Mucosa of descending colon (tissue), 3 donors: ENCODE measurements at regions not wholly inside any gene's neighbourhood (a gene's known extent, or its start where the extent isn't known, plus 50 kb on each side); places are given as distances from the start of the nearest gene placed in this dataset.

ENCODE experiments used
- ATAC-seq: fragments of 200-7000 bp; cut with Tn5 transposase; one replicate; pipeline ENCODE4 v1.9.1; 2020; ENCODE audit warnings: mild to moderate bottlenecking, moderate library complexity
- DNase-seq, 3 donors: peaks; one replicate each; pipeline ENCODE4 v3.0.0-alpha.2; 2020
- H3K36me3 ChIP-seq: fragments of 200-600 bp; one replicate; pipeline ENCODE4 v1.8.0; 2021; ENCODE audit warnings: low read depth, mild to moderate bottlenecking
- H3K4me1 ChIP-seq: fragments of 200-600 bp; one replicate; pipeline ENCODE4 v1.8.0; 2021; ENCODE audit warnings: low read depth, mild to moderate bottlenecking
- H3K4me3 ChIP-seq: fragments of 200-600 bp; one replicate; pipeline ENCODE4 v1.8.0; 2021; ENCODE audit warnings: mild to moderate bottlenecking
- H3K9me3 ChIP-seq: fragments of 200-600 bp; one replicate; pipeline ENCODE4 v1.8.0; 2021; ENCODE audit warnings: mild to moderate bottlenecking
- intact Hi-C, 2 donors: fragments of 100-400 bp; cut with DNase I in 1 of 2; cut with micrococcal nuclease in 1 of 2; formaldehyde crosslinking; loops; one replicate each; pipeline versions ENCODE4 v1.11.0 to v1.11.1; 2022; cut with DNase I, micrococcal nuclease
- TF ChIP-seq, protein P1 (sequence below): fragments of 200-600 bp; IDR thresholded peaks from one replicate; pipeline ENCODE4 v1.8.0; 2022; ENCODE audit warnings: antibody characterized with exemption, mild to moderate bottlenecking
- donor health status: DM: no; HTN: no; CAD: no; lungs with moderate emphysema.
- donor health status: DM: no; HTN: no; CAD: no.
- donor health status: DM: no; HTN: yes; CAD: no.

DNA sequence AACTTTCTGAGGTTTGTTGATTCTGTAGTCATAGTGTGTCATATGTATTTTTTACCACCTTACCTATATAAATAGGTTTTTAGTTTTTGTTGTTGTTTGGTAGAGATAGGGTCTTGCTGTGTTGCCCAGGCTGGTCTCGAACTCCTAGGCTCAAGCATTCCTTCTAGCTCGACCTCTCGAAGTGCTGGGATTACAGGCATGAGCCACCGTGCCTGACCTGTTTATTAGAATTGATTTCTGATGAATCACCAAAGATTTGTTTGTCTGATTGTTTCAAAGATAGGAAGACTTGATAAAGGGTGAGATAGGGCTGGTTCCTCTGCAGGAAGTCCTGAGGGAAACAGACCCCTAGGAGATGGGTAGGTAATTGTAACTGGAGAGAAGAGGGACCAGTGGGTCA, 481.6 kb downstream of the PCNX1 start:
- H3K4me3 ChIP-seq, result no peak overlapping the region
- intact Hi-C loops, result no loop called here

DNA sequence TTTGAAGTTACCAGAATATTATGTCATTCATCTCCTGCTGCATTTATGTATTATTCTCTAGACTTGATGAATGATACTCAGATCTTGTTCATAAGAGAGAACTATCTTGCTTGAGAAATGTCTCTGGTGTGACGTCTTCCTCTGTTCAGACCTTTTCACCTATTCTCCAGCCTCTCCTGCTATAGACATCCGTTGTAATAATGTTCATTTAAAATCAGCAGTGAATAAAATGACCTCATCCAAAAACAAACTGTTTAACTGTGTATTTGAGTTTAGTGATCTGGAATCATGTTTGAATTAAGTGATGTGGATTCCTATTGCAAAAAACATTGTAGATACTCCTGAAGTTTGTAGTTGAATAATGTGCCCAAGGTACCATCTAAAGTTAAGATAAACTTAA, 487.1 kb downstream of the PCNX1 start:
- DNase-seq, result no peak
- intact Hi-C loops, result no loop called here
- no peak for ATAC-seq
- no peaks in the 10 kb centered on the region for H3K9me3 ChIP-seq
- TF ChIP-seq, protein P1, sequence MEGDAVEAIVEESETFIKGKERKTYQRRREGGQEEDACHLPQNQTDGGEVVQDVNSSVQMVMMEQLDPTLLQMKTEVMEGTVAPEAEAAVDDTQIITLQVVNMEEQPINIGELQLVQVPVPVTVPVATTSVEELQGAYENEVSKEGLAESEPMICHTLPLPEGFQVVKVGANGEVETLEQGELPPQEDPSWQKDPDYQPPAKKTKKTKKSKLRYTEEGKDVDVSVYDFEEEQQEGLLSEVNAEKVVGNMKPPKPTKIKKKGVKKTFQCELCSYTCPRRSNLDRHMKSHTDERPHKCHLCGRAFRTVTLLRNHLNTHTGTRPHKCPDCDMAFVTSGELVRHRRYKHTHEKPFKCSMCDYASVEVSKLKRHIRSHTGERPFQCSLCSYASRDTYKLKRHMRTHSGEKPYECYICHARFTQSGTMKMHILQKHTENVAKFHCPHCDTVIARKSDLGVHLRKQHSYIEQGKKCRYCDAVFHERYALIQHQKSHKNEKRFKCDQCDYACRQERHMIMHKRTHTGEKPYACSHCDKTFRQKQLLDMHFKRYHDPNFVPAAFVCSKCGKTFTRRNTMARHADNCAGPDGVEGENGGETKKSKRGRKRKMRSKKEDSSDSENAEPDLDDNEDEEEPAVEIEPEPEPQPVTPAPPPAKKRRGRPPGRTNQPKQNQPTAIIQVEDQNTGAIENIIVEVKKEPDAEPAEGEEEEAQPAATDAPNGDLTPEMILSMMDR, result no peak
- no peaks in the 10 kb centered on the region for H3K36me3 ChIP-seq
- no peaks in the 10 kb centered on the region for H3K4me1 ChIP-seq
- no peak overlapping the region for H3K4me3 ChIP-seq

More for the DNA sequence above, 481.6 kb downstream of the PCNX1 start:
- peaks cover 5% of the 10 kb centered on the region for H3K4me1 ChIP-seq
- no peak for ATAC-seq
- no peaks in the 10 kb centered on the region for H3K36me3 ChIP-seq
- H3K9me3 ChIP-seq, result no peaks in the 10 kb centered on the region
- no peak for DNase-seq
- TF ChIP-seq, protein P1, result no peak

DNA sequence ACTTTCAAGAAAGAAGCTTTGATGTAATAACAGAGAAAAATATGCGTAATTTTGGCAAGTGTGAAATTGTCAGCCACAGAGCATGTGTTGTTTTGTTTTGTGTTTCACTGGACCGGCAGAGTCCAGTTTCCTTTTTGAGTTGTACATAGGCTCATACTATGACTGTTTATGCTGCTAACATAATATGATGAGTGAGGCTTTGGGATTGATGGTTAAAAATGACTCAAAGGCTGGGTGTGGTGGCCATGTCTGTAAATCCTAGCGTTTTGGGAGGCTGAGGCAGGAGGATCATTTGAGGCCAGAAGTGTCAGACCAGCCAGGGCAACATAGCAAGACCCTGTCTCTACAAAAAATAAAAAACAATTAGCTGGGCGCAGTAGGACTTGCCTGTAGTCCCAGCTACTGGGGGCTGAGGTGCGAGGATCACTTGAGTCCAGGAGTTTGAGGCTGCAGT, 487.9 kb downstream of the PCNX1 start:
- no peak overlapping the region for H3K4me3 ChIP-seq
- intact Hi-C loops, result no loop called here
- no peaks in the 10 kb centered on the region for H3K4me1 ChIP-seq
- no peaks in the 10 kb centered on the region for H3K36me3 ChIP-seq
- ATAC-seq (no peak), DNase-seq (no peak)
- TF ChIP-seq, protein P1, result no peak
- no peaks in the 10 kb centered on the region for H3K9me3 ChIP-seq

DNA sequence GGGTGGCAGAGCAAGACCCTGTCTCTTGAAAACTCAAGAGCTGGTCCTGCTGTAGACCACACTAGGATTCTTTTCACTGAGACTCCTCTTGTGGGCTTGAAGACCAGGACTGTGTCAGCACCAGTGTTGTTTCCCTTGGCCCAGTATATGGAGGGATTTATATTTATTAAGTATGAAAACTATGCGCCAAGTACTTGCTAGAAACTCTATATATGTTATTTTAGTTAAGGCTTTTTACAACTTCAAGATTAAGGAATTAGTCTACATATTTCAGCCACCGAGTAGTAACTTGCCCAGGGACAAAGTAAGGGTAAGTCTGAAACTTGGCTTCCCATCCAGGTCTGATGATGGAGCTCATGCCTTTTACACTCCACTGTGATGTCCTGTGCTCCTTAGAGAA, 488.4 kb downstream of the PCNX1 start:
- H3K36me3 ChIP-seq, result no peaks in the 10 kb centered on the region
- TF ChIP-seq, protein P1, result no peak
- intact Hi-C loops, result no loop called here
- DNase-seq (no peak), ATAC-seq (no peak)
- H3K9me3 ChIP-seq, result no peaks in the 10 kb centered on the region
- no peaks in the 10 kb centered on the region for H3K4me1 ChIP-seq
- no peak overlapping the region for H3K4me3 ChIP-seq

DNA sequence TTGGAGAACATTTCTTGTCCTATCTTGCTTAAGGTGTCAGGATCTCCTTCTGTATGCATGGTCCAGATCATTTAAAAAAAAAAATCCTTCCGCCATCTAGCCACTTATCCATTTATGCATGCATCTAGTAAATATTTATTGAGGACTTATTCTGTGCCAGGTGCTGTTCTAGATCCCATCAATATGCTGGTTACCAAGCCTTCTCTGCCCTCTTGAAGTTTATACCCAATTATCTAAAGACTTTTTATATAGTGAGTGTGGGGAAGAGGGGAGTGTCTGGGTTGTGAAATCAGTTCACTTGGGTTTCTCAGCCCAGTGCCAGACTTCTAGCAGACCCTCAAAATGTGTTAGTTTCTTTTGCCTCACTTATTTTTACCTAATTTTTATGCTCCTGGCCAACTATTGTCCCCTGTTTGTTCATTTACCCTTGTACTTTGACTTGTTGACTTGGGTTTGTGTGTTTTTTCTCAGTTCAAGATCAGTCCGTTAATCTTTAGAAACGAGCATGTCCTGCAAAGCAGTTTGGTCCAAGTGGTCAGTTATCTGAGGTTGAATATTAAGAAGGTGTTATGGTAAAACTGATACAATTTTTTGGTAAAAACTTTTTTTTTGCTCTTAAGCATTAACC, 488.9 kb downstream of the PCNX1 start:
- DNase-seq (no peak), ATAC-seq (no peak)
- Histone ChIP-seq H3K9me3 (no peaks in the 10 kb centered on the region), H3K4me3 (no peak overlapping the region), H3K4me1 (no peaks in the 10 kb centered on the region), H3K36me3 (no peaks in the 10 kb centered on the region)
- TF ChIP-seq, protein P1, result no peak
- intact Hi-C loops, result no loop called here

DNA sequence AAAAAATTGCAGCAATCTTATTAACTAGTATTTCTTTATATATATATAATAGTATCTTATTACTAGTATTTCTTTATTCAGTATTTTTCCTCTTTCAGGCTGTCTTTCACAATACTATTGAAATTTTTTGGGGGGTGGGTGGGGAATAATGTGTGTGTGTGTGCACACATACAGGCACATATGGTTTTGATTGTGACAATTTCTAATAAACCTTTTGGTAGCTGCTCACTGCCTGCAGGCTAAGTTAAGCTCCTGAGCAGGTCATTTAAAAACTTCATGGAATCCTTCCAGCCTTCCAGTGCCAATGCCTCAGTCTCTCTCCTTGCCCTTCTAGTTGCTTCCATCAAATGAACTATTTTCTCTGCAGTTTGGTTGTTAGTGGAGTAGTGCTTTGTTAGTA, 490.1 kb downstream of the PCNX1 start:
- ATAC-seq (no peak), DNase-seq (no peak)
- TF ChIP-seq, protein P1, result no peak
- Histone ChIP-seq H3K9me3 (no peaks in the 10 kb centered on the region), H3K36me3 (no peaks in the 10 kb centered on the region), H3K4me3 (no peak overlapping the region), H3K4me1 (no peaks in the 10 kb centered on the region)
- intact Hi-C loops, result no loop called here
